GM12872 (cell line): ENCODE measurements at regions not wholly inside any gene's neighbourhood (a gene's known extent, or its start where the extent isn't known, plus 50 kb on each side); places are given as distances from the start of the nearest gene placed in this dataset.

ENCODE experiments used
- TF ChIP-seq, protein P1 (sequence below): IDR thresholded peaks from 3 replicates; pipeline ENCODE4 v1.5.1; 2011; ENCODE audit warnings: low read depth, mild to moderate bottlenecking, low read length, moderate library complexity; ENCODE audit not compliant: insufficient read depth

DNA sequence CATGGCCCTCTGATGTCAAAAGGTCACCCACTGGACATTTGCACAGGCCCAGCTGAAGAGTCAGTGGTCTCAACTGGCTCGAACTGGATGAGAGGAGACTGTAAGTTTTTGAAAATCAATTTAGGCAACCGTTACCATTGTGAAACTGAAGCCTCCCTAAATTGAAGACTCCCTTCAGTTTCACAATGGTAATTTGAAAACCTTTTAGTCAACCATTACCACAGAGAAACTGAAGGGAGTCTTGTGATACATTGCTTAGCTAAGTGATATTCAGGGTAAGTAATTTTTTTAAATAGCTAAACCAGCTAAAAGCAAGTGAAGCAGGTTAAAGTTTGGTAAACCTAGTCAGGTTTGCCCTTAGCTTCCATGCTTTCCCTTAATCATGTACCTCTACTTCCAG is 197.3 kb upstream of the NT5E start:
- TF ChIP-seq, protein P1, sequence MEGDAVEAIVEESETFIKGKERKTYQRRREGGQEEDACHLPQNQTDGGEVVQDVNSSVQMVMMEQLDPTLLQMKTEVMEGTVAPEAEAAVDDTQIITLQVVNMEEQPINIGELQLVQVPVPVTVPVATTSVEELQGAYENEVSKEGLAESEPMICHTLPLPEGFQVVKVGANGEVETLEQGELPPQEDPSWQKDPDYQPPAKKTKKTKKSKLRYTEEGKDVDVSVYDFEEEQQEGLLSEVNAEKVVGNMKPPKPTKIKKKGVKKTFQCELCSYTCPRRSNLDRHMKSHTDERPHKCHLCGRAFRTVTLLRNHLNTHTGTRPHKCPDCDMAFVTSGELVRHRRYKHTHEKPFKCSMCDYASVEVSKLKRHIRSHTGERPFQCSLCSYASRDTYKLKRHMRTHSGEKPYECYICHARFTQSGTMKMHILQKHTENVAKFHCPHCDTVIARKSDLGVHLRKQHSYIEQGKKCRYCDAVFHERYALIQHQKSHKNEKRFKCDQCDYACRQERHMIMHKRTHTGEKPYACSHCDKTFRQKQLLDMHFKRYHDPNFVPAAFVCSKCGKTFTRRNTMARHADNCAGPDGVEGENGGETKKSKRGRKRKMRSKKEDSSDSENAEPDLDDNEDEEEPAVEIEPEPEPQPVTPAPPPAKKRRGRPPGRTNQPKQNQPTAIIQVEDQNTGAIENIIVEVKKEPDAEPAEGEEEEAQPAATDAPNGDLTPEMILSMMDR: no peak

DNA sequence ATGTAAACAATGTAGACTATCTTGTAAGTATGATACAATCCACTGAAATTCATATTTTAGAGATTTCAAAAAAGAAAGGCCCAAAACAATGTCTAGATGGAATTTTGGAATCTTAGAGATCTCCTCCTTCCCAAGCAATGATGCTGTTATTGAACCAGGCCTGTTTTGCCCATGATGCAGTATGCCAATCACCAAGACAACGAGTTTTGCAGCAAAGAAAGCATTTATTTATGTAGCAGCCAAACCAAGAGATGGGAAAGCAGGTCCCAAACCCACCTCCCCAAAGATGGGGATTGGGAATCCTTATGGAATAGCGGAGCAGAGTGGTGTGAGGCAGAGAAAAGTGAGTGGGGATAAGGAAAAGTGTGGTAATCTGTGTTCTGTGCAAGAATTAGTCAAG is 197.8 kb upstream of the NT5E start:
- TF ChIP-seq, protein P1: no peak

DNA sequence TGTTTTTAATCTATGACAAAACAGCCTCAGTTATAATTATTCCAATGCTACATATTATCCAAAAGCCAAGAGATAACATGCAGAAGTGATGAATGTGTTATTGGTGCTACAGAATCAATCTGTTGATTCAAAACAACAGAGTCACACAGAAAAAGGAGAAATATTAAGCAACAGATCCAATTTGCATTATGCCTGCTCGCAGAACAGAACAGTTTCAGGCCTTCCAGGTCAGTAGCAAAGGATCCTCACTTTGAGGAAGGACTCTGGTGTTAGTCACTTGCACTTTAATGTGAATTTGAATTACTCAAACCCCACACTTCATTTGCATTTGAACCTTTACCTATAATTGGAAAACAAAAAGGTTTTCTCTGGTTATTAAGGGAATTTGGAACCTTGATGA is 198.6 kb upstream of the NT5E start:
- TF ChIP-seq, protein P1: no peak

DNA sequence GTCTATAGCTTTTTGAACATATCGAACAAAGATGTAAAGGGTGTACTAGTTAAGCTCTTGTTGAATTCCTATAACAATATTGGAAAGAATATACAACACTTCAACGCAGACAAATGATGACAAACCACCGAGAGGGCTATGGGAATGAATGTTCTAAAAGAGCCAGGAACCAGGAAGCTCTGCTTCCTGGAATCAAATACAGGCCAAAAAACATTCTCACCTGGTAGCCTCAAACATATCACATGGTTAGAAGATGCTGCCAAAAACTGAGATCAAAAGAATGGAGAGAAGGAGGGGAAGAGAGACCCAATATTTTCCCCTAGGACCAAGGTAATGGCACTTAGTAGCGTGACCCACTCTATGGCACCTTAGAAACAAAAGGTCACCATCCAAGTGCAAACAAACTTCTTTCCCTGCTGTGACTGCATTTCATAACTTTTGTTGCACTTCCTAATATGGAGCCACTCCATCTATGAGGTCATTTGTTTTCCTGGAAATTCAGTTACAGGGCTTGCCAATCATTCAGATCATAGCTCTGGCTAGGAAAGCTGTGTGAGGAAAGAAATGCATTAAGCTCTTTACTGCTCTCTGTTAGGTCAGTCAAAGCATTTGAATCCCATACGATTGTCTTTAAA is 199.2 kb upstream of the NT5E start:
- TF ChIP-seq, protein P1: no peak

DNA sequence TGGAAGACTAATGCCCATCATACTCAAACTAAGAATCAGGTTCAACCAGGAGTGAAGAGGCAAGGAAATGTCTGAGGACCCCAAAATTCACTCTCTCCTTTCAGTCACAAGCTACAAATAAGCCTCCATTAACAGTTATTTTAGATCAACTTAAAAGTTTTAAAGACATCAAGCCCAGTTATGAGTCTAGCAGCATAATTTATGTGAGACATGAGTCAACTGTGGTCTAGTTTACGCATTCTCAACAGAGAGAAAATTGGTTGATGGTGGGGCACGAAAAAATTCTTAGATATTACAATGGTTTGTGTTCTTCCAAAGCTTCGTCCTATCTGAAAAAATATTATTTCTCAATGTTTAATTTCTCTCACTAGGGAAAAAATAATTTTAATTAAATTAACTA is 204.9 kb upstream of the NT5E start:
- TF ChIP-seq, protein P1: no peak

DNA sequence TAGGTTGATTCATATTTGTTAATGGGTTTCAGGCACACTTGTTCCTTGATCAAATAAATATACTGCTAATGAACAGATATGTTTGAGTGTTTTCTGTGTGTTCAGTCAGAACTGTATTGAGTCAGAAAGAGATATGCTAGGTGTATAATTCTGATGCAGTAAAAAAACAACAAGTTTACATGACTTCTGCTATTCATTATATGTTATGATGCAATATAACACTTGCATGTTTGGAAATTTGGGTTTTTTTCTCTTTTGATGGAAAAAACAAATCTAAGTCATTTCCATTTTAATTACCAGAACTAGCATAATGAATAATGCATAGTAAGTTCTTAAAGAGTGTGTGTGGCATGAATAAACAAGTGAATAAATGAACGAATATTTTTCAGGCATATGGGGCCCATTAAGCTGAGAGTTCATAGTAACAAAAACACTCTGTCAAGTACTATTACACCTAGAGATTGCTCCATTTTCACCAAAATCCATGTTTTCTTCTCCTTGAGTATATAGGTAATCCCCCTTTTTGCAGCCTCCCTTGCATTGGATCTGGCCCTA is 208.3 kb upstream of the NT5E start:
- TF ChIP-seq, protein P1: no peak

DNA sequence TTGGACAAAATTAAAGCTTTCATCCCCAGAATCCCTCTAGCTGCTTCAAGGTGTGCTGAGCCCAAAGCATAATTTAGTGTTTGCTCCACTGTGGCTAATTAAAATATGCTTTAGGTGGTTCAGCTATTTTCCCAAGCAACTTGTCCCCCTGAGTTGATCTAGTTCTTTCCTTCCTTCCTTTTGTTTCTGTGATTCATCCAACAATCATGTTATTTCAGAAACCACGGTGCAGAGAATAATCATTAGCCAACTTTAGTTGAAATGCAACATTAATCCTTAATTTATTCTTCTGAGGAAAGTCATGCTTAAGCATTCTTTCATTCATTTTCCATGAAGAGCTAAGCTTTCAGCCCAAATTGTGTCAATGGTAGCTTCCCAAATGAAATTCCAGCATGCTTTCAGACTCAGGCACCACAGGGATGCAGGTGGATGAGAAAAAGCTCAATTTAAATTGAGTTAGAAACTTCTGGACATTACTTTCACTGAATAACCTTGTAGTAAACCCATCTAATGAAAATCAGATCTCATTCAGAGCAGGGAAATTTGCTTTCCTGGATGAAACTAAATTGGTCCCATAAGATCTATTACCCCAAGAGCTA is 209.0 kb upstream of the NT5E start:
- TF ChIP-seq, protein P1: no peak
